SK-N-SH (cell line): ENCODE measurements at regions not wholly inside any gene's neighbourhood (a gene's known extent, or its start where the extent isn't known, plus 50 kb on each side); places are given as distances from the start of the nearest gene placed in this dataset.

Experiments
- CTCF ChIP-seq: fragments of 200-600 bp; sonication (generic); IDR thresholded peaks from 2 replicates; pipeline ENCODE4 v1.6.1; 2017; ENCODE audit warnings: antibody characterized with exemption, mild to moderate bottlenecking, moderate library complexity
- EP300 ChIP-seq, 2 experiments: IDR thresholded peaks; 2 replicates each; pipeline versions ENCODE4 v1.4.0 to v1.6.1; 2012; ENCODE audit warnings: borderline replicate concordance in 1 of 2, low read depth in 1 of 2, low read length in 1 of 2
- EZH2phosphoT487 ChIP-seq: fragments of 200-600 bp; sonication (generic); IDR thresholded peaks from 2 replicates; pipeline ENCODE4 v1.6.1; 2017; ENCODE audit warnings: low read depth, mixed run types, mild to moderate bottlenecking, antibody characterized with exemption, moderate library complexity, borderline replicate concordance
- FOXJ3 ChIP-seq: sonication (generic); formaldehyde crosslinking; IDR thresholded peaks from 2 replicates; pipeline ENCODE4 v1.5.1; 2020; ENCODE audit warnings: mild to moderate bottlenecking, missing genetic modification reagents
- FOXM1 ChIP-seq: IDR thresholded peaks from 2 replicates; pipeline ENCODE4 v1.4.0; 2012; ENCODE audit warnings: low read depth, mild to moderate bottlenecking
- GABPA ChIP-seq: IDR thresholded peaks from 2 replicates; pipeline ENCODE4 v1.4.0; 2012; ENCODE audit warnings: low read depth, mild to moderate bottlenecking
- JUND ChIP-seq: IDR thresholded peaks from 2 replicates; pipeline ENCODE4 v1.4.0; 2012
- PBX3 ChIP-seq: IDR thresholded peaks from 2 replicates; pipeline ENCODE4; 2012
- SMC3 ChIP-seq: IDR thresholded peaks from 2 replicates; pipeline ENCODE4 v1.6.1; 2012; ENCODE audit warnings: low read depth, low read length, improper control_type of control experiment
- TCF12 ChIP-seq: IDR thresholded peaks from 2 replicates; pipeline ENCODE4 v1.4.0; 2012
- TEAD4 ChIP-seq: IDR thresholded peaks from 2 replicates; pipeline ENCODE4 v1.4.0; 2012; ENCODE audit warnings: mild to moderate bottlenecking, borderline replicate concordance; ENCODE audit not compliant: insufficient read depth
- TF ChIP-seq, protein P1 (sequence below): fragments of 150-350 bp; IDR thresholded peaks from 2 replicates; pipeline ENCODE4 v1.6.1; 2017; ENCODE audit warnings: antibody characterized with exemption, low read length, low read depth, borderline replicate concordance

GRCh38 chr15:62257996-62258521 lies 93.0 kb upstream of the C2CD4B start:
- no peak for TF ChIP-seq TEAD4
- no peak for TF ChIP-seq CTCF
- TF ChIP-seq FOXM1: no peak
- TF ChIP-seq SMC3: no peak
- TF ChIP-seq EP300 (IDR thresholded peaks at IDR 0.05; ENCODE audit: borderline replicate concordance in 1 of 2, low read depth in 1 of 2, low read length in 1 of 2): no peak
- TF ChIP-seq PBX3: no peak
- no peak for TF ChIP-seq GABPA
- no peak for TF ChIP-seq TCF12
- TF ChIP-seq, protein P1, sequence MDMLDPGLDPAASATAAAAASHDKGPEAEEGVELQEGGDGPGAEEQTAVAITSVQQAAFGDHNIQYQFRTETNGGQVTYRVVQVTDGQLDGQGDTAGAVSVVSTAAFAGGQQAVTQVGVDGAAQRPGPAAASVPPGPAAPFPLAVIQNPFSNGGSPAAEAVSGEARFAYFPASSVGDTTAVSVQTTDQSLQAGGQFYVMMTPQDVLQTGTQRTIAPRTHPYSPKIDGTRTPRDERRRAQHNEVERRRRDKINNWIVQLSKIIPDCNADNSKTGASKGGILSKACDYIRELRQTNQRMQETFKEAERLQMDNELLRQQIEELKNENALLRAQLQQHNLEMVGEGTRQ: no peak
- no peak for TF ChIP-seq EZH2phosphoT487
- no peak for TF ChIP-seq JUND
- TF ChIP-seq FOXJ3: no peak
